ENCODE measurements at regions not wholly inside any gene's neighbourhood (a gene's known extent, or its start where the extent isn't known, plus 50 kb on each side); places are given as distances from the start of the nearest gene placed in this dataset.

- TF ChIP-seq, protein P1, sequence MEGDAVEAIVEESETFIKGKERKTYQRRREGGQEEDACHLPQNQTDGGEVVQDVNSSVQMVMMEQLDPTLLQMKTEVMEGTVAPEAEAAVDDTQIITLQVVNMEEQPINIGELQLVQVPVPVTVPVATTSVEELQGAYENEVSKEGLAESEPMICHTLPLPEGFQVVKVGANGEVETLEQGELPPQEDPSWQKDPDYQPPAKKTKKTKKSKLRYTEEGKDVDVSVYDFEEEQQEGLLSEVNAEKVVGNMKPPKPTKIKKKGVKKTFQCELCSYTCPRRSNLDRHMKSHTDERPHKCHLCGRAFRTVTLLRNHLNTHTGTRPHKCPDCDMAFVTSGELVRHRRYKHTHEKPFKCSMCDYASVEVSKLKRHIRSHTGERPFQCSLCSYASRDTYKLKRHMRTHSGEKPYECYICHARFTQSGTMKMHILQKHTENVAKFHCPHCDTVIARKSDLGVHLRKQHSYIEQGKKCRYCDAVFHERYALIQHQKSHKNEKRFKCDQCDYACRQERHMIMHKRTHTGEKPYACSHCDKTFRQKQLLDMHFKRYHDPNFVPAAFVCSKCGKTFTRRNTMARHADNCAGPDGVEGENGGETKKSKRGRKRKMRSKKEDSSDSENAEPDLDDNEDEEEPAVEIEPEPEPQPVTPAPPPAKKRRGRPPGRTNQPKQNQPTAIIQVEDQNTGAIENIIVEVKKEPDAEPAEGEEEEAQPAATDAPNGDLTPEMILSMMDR (IDR thresholded peaks at IDR 0.05) = no peak
- no peak for TF ChIP-seq POLR2A (IDR thresholded peaks at IDR 0.05)
- intact Hi-C loops (cut with DNase I; ENCODE audit: low total_unique reads) = no loop called here
- no peak overlapping the region for H3K4me3 ChIP-seq (ENCODE audit: low read depth, poor library complexity, severe bottlenecking)
- 8 to 9% methylated on average over 4 of the region's 4 CpGs for WGBS, 2 donors
- no peak for DNase-seq (ENCODE audit: low spot score in 2 of 2)
Measured at GRCh38 chr2:193331676-193332075, 1136.9 kb upstream of the TMEFF2 start.

DNA sequence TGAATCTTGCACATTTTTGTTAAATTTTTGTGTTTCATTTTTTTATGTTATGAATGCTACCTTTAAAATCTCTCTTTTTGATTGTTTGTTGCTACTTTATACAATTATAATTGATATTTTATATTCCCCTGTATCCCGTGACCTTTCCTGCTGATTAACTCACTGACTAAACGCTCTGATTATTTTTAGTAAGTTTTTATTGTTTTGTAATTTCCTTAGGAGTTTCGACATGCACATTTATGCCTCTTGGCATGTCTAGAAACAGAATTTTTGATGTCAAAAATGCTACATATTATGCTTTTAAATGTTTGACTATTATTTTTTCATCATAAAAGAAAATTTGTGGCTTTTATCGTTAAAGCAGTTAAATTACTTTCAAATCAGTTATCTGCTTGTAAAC, 1131.6 kb upstream of the TMEFF2 start:
- intact Hi-C loops (cut with DNase I; ENCODE audit: low total_unique reads) = no loop called here
- 38 to 42% methylated on average over 4 of the region's 4 CpGs for WGBS, 2 donors
- H3K4me3 ChIP-seq (ENCODE audit: low read depth, poor library complexity, severe bottlenecking) = no peak overlapping the region
- DNase-seq (ENCODE audit: low spot score in 2 of 2) = no peak
- no peak for TF ChIP-seq POLR2A (IDR thresholded peaks at IDR 0.05)
- TF ChIP-seq, protein P1 (IDR thresholded peaks at IDR 0.05) = no peak

DNA sequence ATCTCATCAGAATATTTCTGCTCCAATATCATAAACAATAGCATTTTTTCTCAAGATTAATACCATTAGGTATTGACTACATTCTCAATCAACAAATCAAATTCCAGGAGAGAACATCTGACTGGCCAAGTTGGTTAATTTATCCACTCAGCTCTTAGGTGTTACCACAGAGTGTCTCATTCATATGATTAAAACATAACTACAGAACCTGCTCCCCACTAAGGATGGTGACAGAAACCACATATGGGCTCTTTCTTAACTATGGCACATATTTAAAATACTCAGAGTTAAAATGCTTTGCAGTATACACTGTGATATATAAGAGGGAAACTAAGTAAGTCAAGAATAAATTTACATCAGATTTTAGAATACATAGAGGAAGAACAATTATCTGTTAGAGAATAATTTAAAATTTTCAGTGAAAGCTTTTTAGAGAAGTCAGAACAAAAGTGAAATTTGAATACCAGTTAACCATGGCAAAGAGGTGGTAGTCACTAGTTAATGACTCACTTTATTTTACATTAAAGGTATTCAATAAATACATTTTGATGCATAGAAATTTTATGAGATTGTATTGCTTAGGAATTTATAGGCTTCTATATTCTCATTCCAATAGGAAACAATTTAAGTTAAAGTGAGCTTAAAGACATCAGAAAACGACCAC, 1120.8 kb upstream of the TMEFF2 start:
- TF ChIP-seq POLR2A (IDR thresholded peaks at IDR 0.05) = no peak
- TF ChIP-seq, protein P1 (IDR thresholded peaks at IDR 0.05) = no peak
- H3K4me3 ChIP-seq (ENCODE audit: low read depth, poor library complexity, severe bottlenecking) = no peak overlapping the region
- DNase-seq (ENCODE audit: low spot score in 2 of 2) = no peak
- intact Hi-C loops (cut with DNase I; ENCODE audit: low total_unique reads) = no loop called here
- 30 to 46% methylated on average over 1 of the region's 1 CpG for WGBS, 2 donors

GRCh38 chr2:193303464-193303863, 1108.7 kb upstream of the TMEFF2 start:
- TF ChIP-seq POLR2A (IDR thresholded peaks at IDR 0.05) = no peak
- TF ChIP-seq, protein P1 (IDR thresholded peaks at IDR 0.05) = no peak
- no peak overlapping the region for H3K4me3 ChIP-seq (ENCODE audit: low read depth, poor library complexity, severe bottlenecking)
- no peak for DNase-seq (ENCODE audit: low spot score in 2 of 2)
- intact Hi-C loops (cut with DNase I; ENCODE audit: low total_unique reads) = no loop called here
- WGBS, 2 donors = 83 to 84% methylated on average over 2 of the region's 2 CpGs

DNA sequence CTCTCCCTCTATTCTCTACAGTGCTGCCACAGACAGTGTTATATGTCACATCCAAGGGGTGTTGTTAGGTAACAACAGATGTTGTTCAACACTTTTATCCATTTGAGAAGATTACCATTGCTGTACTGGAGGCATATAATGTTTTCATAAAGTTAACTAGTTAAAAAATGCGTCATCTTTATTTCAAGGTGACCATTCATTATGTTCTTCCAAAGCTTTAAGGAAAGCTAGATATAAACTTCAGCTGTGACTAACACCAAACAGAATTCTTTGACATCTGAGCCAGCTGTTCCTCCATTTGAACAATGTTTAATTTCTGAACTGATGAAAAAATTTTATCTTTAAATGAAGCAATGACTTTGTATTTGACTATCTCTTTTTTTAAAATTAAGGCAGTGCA, 1099.6 kb upstream of the TMEFF2 start:
- H3K4me3 ChIP-seq (ENCODE audit: low read depth, poor library complexity, severe bottlenecking) = no peak overlapping the region
- TF ChIP-seq POLR2A (IDR thresholded peaks at IDR 0.05) = no peak
- TF ChIP-seq, protein P1 (IDR thresholded peaks at IDR 0.05) = no peak
- intact Hi-C loops (cut with DNase I; ENCODE audit: low total_unique reads) = no loop called here
- DNase-seq (ENCODE audit: low spot score in 2 of 2) = no peak
- WGBS, 2 donors = 77 to 93% methylated on average over 1 of the region's 1 CpG

GRCh38 chr2:193279361-193279760, 1084.6 kb upstream of the TMEFF2 start:
- intact Hi-C loops (cut with DNase I; ENCODE audit: low total_unique reads) = no loop called here
- TF ChIP-seq, protein P1 (IDR thresholded peaks at IDR 0.05) = no peak
- no peak for TF ChIP-seq POLR2A (IDR thresholded peaks at IDR 0.05)
- no peak for DNase-seq (ENCODE audit: low spot score in 2 of 2)
- no peak overlapping the region for H3K4me3 ChIP-seq (ENCODE audit: low read depth, poor library complexity, severe bottlenecking)
- WGBS, 2 donors = 70 to 73% methylated on average over 2 of the region's 2 CpGs

Measured in lower leg skin (tissue), 4 donors.